T-cell (primary cell): ENCODE measurements at regions not wholly inside any gene's neighbourhood (a gene's known extent, or its start where the extent isn't known, plus 50 kb on each side); places are given as distances from the start of the nearest gene placed in this dataset.
"Not testable (repeated sequence)": the region's sequence is repeated elsewhere in the genome, so short reads cannot be mapped to it uniquely, and the experiment has no call there.

Experiments used
- ATAC-seq, 4 experiments: fragments of 200-7000 bp in 3 of 4; fragments of 150-1000 bp in 1 of 4; cut with Tn5 transposase; replicated peaks in 1 of 4; 1 replicate in 3 of 4; 2 replicates in 1 of 4; pipeline ENCODE4 v1.10.0; 2021; ENCODE audit warnings: moderate library complexity in 3 of 4, mild to moderate bottlenecking in 2 of 4, moderate number of reproducible peaks in 1 of 4
- CTCF ChIA-PET, 2 donors: fragments of 300-600 bp; sonication (Branson Sonifier 250); formaldehyde crosslinking; loops; one replicate each; lab custom pipeline; 2022; ENCODE audit warnings: antibody characterized with exemption in 2 of 2; lab: Charles Lee
- POLR2A ChIA-PET, 2 donors: fragments of 300-600 bp; sonication (Branson Sonifier 250); formaldehyde crosslinking; loops; one replicate each; lab custom pipeline; 2022; ENCODE audit warnings: antibody characterized with exemption in 2 of 2; lab: Charles Lee
- DNase-seq, 35 experiments: peaks; one replicate each; pipeline versions ENCODE4 v3.0.0 to v3.0.0-alpha.2; 2013 to 2023
- H3K27ac ChIP-seq: one replicate; pipeline ENCODE4 v1.5.1; 2013; ENCODE audit warnings: low read length
- H3K27me3 ChIP-seq, 2 experiments: replicated peaks in 1 of 2; 1 replicate in 1 of 2; 2 replicates in 1 of 2; pipeline versions ENCODE4 v1.6.1 to v1.7.0; 2013; ENCODE audit warnings: low read length in 1 of 2, mixed read lengths in 1 of 2; ENCODE audit not compliant: control insufficient read depth in 2 of 2, insufficient read depth in 2 of 2; ENCODE audit errors: extremely low read depth in 1 of 2
- H3K36me3 ChIP-seq, 2 donors: 1 replicate in 1 of 2; 2 replicates in 1 of 2; pipeline versions ENCODE4 v1.6.1 to v1.7.0; 2013; ENCODE audit warnings: low read length in 1 of 2; ENCODE audit not compliant: control insufficient read depth in 2 of 2, insufficient read depth in 1 of 2; ENCODE audit errors: extremely low read depth in 1 of 2
- H3K4me1 ChIP-seq, 2 experiments: 1 replicate in 1 of 2; 2 replicates in 1 of 2; pipeline versions ENCODE4 v1.6.1 to v1.7.0; 2013; ENCODE audit warnings: low read length in 2 of 2, mixed read lengths in 1 of 2; ENCODE audit not compliant: insufficient read depth in 2 of 2, control insufficient read depth in 1 of 2; ENCODE audit errors: extremely low read depth in 1 of 2
- H3K4me3 ChIP-seq, 2 donors: 1 replicate in 1 of 2; 2 replicates in 1 of 2; pipeline versions ENCODE4 v1.5.1 to v1.7.0; 2013; ENCODE audit warnings: mild to moderate bottlenecking in 2 of 2, low read length in 1 of 2, moderate library complexity in 1 of 2; ENCODE audit not compliant: control insufficient read depth in 1 of 2; ENCODE audit errors: extremely low read depth in 1 of 2
- H3K9me3 ChIP-seq: 2 replicates; pipeline ENCODE4 v1.7.0; 2013
- H3K27ac Mint-ChIP-seq, 2 donors: one replicate each; pipeline ENCODE4 v1.8.0; 2020 to 2021; ENCODE audit warnings: mild to moderate bottlenecking in 2 of 2, mixed read lengths in 2 of 2
- H3K27me3 Mint-ChIP-seq, 2 donors: one replicate each; pipeline ENCODE4 v1.8.0; 2021 to 2022; ENCODE audit warnings: mixed read lengths in 2 of 2
- H3K36me3 Mint-ChIP-seq: one replicate; pipeline ENCODE4 v1.8.0; 2021; ENCODE audit warnings: mixed read lengths
- H3K4me1 Mint-ChIP-seq, 3 donors: one replicate each; pipeline ENCODE4 v1.8.0; 2020 to 2022; ENCODE audit warnings: mixed read lengths in 3 of 3, mild to moderate bottlenecking in 1 of 3
- H3K4me3 Mint-ChIP-seq, 3 donors: one replicate each; pipeline ENCODE4 v1.8.0; 2020 to 2022; ENCODE audit warnings: mild to moderate bottlenecking in 3 of 3, mixed read lengths in 3 of 3, moderate library complexity in 3 of 3
- H3K9me3 Mint-ChIP-seq, 3 donors: one replicate each; pipeline ENCODE4 v1.8.0; 2020 to 2022; ENCODE audit warnings: mixed read lengths in 3 of 3
- WGBS: methylation state at CpG from one replicate; pipeline ENCODE4 v1.1.5; 2013; ENCODE audit warnings: missing lambda C conversion rate; ENCODE audit not compliant: insufficient coverage; 5-methylcytosine and 5-hydroxymethylcytosine counted together

DNA sequence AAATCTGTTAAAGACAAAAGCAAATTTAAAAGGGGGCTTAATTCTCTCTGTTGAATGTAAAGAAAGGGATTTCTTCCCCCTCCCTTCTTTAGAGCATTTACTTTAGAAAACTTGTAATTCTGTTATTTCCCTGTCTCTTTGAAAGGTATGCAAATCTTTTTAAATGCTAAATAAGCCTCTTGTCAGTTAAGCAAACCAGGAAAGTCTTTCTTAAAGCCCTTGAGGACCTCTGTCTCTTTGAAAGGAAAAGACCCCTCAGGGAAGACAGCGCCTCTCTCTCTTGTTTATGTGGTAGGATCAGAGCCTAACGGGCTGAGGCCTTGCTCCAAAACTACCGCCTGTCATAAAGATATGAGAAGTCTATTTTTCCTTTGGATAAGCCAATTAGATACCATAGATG, 139.9 kb upstream of the CDH7 start:
- no CpG with 5 or more reads among the region's 3 CpGs for WGBS
- no peaks in the 10 kb centered on the region for H3K36me3 ChIP-seq
- DNase-seq = no peak
- ChIA-PET POLR2A (no interaction called here), CTCF (no interaction called here)
- H3K27me3 Mint-ChIP-seq = no peaks in the 10 kb centered on the region
- H3K9me3 ChIP-seq = no peaks in the 10 kb centered on the region
- H3K27me3 ChIP-seq = no peaks in the 10 kb centered on the region
- H3K36me3 Mint-ChIP-seq = no peaks in the 10 kb centered on the region
- H3K4me3 ChIP-seq = no peak overlapping the region
- H3K4me3 Mint-ChIP-seq = no peak overlapping the region
- H3K27ac ChIP-seq = no peak overlapping the region
- H3K4me1 ChIP-seq = no peaks in the 10 kb centered on the region
- no peak for ATAC-seq
- no peaks in the 10 kb centered on the region for H3K4me1 Mint-ChIP-seq
- H3K27ac Mint-ChIP-seq = no peak overlapping the region
- H3K9me3 Mint-ChIP-seq = peaks cover 7 to 13% (median 10%) of the 10 kb centered on the region in 3 donors

DNA sequence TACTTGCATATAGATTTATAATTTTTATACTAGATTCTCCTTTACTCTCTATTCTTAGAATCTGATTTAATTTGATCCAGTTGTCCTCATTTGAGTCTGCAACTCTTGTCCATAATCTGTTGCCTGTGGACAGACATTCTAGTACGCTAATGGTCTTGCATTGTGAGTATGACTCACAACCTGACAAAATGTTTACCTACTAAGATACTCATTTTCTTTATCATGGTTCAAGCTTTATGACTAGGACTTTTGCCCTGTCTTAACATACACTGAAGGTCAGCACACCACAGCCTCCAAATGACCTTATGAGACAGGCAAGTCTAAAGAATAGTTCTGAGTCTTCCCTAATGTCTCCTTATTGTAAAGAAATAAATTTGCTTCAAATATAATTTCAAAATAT, 142.3 kb upstream of the CDH7 start:
- H3K27me3 ChIP-seq = no peaks in the 10 kb centered on the region
- H3K27ac ChIP-seq = no peak overlapping the region
- no peak overlapping the region for H3K4me3 Mint-ChIP-seq
- no peaks in the 10 kb centered on the region for H3K36me3 Mint-ChIP-seq
- ATAC-seq (no peak), DNase-seq (no peak)
- POLR2A ChIA-PET = no interaction called here
- H3K27me3 Mint-ChIP-seq = no peaks in the 10 kb centered on the region
- H3K36me3 ChIP-seq = no peaks in the 10 kb centered on the region
- H3K4me1 Mint-ChIP-seq = no peaks in the 10 kb centered on the region
- H3K9me3 Mint-ChIP-seq = peaks cover 14 to 17% (median 16%) of the 10 kb centered on the region in 3 donors
- WGBS = 75% methylated on average over 1 of the region's 1 CpG
- H3K9me3 ChIP-seq = no peaks in the 10 kb centered on the region
- CTCF ChIA-PET = no interaction called here
- H3K4me3 ChIP-seq = no peak overlapping the region
- H3K4me1 ChIP-seq = no peaks in the 10 kb centered on the region
- no peak overlapping the region for H3K27ac Mint-ChIP-seq

DNA sequence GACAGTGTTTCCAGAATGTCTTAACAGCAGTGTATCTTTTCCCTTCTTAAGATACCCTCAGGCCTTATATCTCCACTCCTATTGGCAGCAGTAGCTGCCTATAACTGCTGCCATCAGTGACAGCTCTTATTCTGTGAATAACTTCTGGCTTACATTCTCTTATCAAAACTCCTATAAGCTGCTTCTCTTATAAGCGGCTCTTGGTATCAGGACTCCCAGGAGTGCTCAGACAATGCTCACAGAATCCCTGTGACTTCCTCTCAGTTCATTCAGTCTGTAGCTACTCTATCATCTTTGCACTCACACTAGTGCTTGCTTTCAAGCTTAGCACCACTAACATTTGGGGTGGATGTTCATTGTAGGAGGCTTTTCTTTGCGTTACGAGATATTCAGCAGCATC, 143.7 kb upstream of the CDH7 start:
- Mint-ChIP-seq H3K36me3 (no peaks in the 10 kb centered on the region), H3K4me1 (no peaks in the 10 kb centered on the region), H3K4me3 (no peak overlapping the region), H3K27ac (no peak overlapping the region), H3K27me3 (no peaks in the 10 kb centered on the region), H3K9me3 (peaks cover 10 to 22% (median 16%) of the 10 kb centered on the region in 3 donors)
- Histone ChIP-seq H3K9me3 (no peaks in the 10 kb centered on the region), H3K4me3 (no peak overlapping the region), H3K36me3 (no peaks in the 10 kb centered on the region), H3K4me1 (no peaks in the 10 kb centered on the region), H3K27me3 (no peaks in the 10 kb centered on the region), H3K27ac (no peak overlapping the region)
- DNase-seq = no peak
- ATAC-seq = no peak
- POLR2A ChIA-PET = no interaction called here
- WGBS = 88% methylated on average over 1 of the region's 3 CpGs
- CTCF ChIA-PET = no interaction called here

DNA sequence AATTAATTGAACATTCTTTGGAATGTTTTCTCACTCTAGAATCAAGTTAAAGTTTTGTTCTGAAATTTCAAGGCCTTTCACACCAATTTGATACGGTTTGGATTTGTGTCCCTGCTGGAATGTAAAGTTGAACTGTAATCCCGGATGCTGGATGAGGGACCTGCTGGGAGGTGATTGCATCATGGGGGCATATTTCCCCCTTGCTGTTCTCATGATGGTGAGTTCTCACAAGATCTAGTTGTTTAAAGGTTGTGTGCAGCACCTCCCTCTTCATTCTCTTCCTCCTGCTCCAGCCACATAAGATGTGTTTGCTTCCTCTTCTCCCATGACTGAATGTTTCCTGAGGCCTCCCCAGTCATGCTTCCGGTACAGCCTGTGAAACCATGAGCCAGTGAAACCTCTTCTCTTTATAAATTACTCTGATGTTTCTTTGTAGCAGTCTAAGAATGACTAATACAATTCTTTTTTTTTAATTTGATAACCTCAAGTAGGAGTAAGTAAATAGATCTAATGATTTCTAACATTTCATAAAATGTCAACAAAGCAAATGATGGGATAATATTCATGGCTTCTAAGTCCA, 144.2 kb upstream of the CDH7 start:
- POLR2A ChIA-PET = no interaction called here
- Histone ChIP-seq H3K27ac (no peak overlapping the region), H3K4me1 (no peaks in the 10 kb centered on the region), H3K4me3 (no peak overlapping the region), H3K27me3 (no peaks in the 10 kb centered on the region), H3K9me3 (no peaks in the 10 kb centered on the region), H3K36me3 (no peaks in the 10 kb centered on the region)
- no peak overlapping the region for H3K27ac Mint-ChIP-seq
- no peaks in the 10 kb centered on the region for H3K4me1 Mint-ChIP-seq
- no peak overlapping the region for H3K4me3 Mint-ChIP-seq
- CTCF ChIA-PET = no interaction called here
- DNase-seq = no peak
- H3K27me3 Mint-ChIP-seq = no peaks in the 10 kb centered on the region
- no CpG with 5 or more reads among the region's 3 CpGs for WGBS
- no peak for ATAC-seq
- peaks cover 10 to 22% (median 16%) of the 10 kb centered on the region in 3 donors for H3K9me3 Mint-ChIP-seq
- no peaks in the 10 kb centered on the region for H3K36me3 Mint-ChIP-seq

DNA sequence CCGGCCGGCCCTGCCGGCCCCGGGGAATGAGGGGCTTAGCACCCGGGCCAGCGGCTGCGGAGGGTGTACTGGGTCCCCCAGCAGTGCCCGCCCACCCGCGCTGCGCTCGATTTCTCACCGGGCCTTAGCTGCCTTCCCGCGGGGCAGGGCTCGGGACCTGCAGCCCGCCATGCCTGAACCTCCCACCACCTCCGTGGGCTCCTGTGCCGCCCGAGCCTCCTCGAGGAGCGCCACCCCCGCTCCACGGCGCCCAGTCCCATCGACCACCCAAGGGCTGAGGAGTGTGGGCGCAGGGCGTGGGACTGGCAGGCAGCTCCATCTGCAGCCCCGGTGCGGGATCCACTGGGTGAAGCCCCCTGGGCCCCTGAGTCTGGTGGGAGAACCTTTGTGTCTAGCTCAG, 145.5 kb upstream of the CDH7 start:
- H3K4me3 Mint-ChIP-seq, H3K36me3 ChIP-seq, H3K27me3 ChIP-seq, H3K4me1 ChIP-seq, ATAC-seq, H3K27ac Mint-ChIP-seq, CTCF ChIA-PET, H3K4me3 ChIP-seq, H3K27me3 Mint-ChIP-seq, H3K27ac ChIP-seq, H3K36me3 Mint-ChIP-seq, H3K4me1 Mint-ChIP-seq, POLR2A ChIA-PET, DNase-seq, H3K9me3 ChIP-seq: not testable (repeated sequence)
- WGBS = 92% methylated on average over 15 of the region's 30 CpGs
- H3K9me3 Mint-ChIP-seq = peaks cover 10 to 22% (median 14%) of the 10 kb centered on the region in 3 donors

DNA sequence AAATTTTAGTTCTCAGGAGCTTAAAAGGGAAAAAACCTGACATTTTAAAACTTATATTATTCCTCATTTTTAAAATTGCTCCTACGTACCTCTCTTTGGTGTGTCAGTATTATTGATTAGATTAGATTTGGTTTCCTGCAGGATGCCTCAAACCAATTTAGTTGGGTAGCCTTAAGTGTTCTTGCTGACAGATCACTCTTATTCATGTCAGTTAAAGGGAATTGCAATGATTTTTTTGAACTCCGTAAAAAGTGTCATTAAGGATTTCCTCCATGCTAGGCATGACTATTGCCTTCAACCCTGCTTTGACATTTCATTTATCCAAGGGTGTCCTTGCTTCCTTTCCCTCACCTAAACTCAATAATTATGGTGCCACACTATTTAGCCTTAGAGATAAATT, 149.0 kb upstream of the CDH7 start:
- H3K36me3 ChIP-seq = no peaks in the 10 kb centered on the region
- WGBS = 67% methylated on average over 1 of the region's 2 CpGs
- Mint-ChIP-seq H3K36me3 (no peaks in the 10 kb centered on the region), H3K27ac (no peak overlapping the region), H3K4me1 (no peaks in the 10 kb centered on the region), H3K9me3 (peaks cover 9 to 16% (median 12%) of the 10 kb centered on the region in 3 donors), H3K4me3 (no peak overlapping the region), H3K27me3 (no peaks in the 10 kb centered on the region)
- ATAC-seq = no peak
- DNase-seq = no peak
- ChIA-PET POLR2A (no interaction called here), CTCF (no interaction called here)
- no peaks in the 10 kb centered on the region for H3K4me1 ChIP-seq
- no peaks in the 10 kb centered on the region for H3K9me3 ChIP-seq
- no peaks in the 10 kb centered on the region for H3K27me3 ChIP-seq
- H3K4me3 ChIP-seq = no peak overlapping the region
- H3K27ac ChIP-seq = no peak overlapping the region

DNA sequence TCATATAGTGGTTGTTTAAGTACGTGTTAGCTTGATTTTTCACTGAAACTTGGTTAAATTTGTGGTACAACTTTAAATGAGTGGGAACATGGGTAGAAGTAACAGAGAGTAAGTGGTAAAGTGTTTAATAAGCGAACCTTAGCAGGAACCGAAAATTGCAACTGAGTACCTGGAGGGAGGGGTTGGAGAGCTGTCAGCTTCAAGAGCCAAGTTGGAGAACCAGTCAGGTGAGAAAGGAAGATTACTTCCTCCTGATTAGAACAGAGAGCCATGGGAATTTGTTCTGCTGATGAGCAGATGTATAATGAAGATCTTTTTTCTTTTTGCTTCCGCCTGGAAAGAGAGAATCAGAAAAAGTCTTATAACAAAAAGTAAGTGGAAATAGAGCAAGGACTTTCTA, 158.4 kb upstream of the CDH7 start:
- 57% methylated on average over 2 of the region's 4 CpGs for WGBS
- no peaks in the 10 kb centered on the region for H3K4me1 Mint-ChIP-seq
- ChIA-PET POLR2A (no interaction called here), CTCF (no interaction called here)
- no peaks in the 10 kb centered on the region for H3K36me3 ChIP-seq
- ATAC-seq = no peak
- H3K27me3 Mint-ChIP-seq = no peaks in the 10 kb centered on the region
- H3K27ac Mint-ChIP-seq = no peak overlapping the region
- H3K4me3 Mint-ChIP-seq = no peak overlapping the region
- H3K27me3 ChIP-seq = no peaks in the 10 kb centered on the region
- H3K4me1 ChIP-seq = no peaks in the 10 kb centered on the region
- H3K9me3 ChIP-seq = no peaks in the 10 kb centered on the region
- DNase-seq = no peak
- H3K36me3 Mint-ChIP-seq = no peaks in the 10 kb centered on the region
- H3K9me3 Mint-ChIP-seq = peaks cover 11 to 18% (median 15%) of the 10 kb centered on the region in 3 donors
- H3K27ac ChIP-seq = no peak overlapping the region
- no peak overlapping the region for H3K4me3 ChIP-seq
